CD4-positive, alpha-beta T cell treated with Interleukin-15 for 1 hour (primary cell): ENCODE measurements at regions not wholly inside any gene's neighbourhood (a gene's known extent, or its start where the extent isn't known, plus 50 kb on each side); places are given as distances from the start of the nearest gene placed in this dataset.
"Not testable (repeated sequence)": the region's sequence is repeated elsewhere in the genome, so short reads cannot be mapped to it uniquely, and the experiment has no call there.

Experiments
- DNase-seq: peaks from one replicate; pipeline ENCODE4 v3.0.0-alpha.2; 2020

GRCh38 chr2:44087036-44087713, 81.5 kb upstream of the PPM1B start:
- DNase-seq, result peak; percentile 79

GRCh38 chr2:44087714-44088092, 81.0 kb upstream of the PPM1B start:
- no peak for DNase-seq

GRCh38 chr2:44092519-44092918, 76.2 kb upstream of the PPM1B start:
- not testable (repeated sequence) for DNase-seq

- DNase-seq, result no peak
Measured at GRCh38 chr2:44093970-44094369, 74.7 kb upstream of the PPM1B start.

GRCh38 chr2:44097322-44097907, 71.3 kb upstream of the PPM1B start:
- no peak for DNase-seq

- no peak for DNase-seq
Measured at GRCh38 chr2:44098050-44098449, 70.6 kb upstream of the PPM1B start.

- DNase-seq, result no peak
Measured at GRCh38 chr2:44098891-44099290, 69.8 kb upstream of the PPM1B start.

GRCh38 chr2:44100351-44100750, 68.3 kb upstream of the PPM1B start:
- peak; percentile 58 for DNase-seq

GRCh38 chr2:44101246-44101645, 67.4 kb upstream of the PPM1B start:
- DNase-seq, result no peak

GRCh38 chr2:44102790-44103562, 65.7 kb upstream of the PPM1B start:
- no peak for DNase-seq

GRCh38 chr2:44103639-44104038, 65.0 kb upstream of the PPM1B start:
- no peak for DNase-seq

GRCh38 chr2:44104855-44105271, 63.8 kb upstream of the PPM1B start:
- DNase-seq, result no peak

GRCh38 chr2:44106509-44106908, 62.2 kb upstream of the PPM1B start:
- not testable (repeated sequence) for DNase-seq

GRCh38 chr2:44107086-44107740, 61.5 kb upstream of the PPM1B start:
- DNase-seq, result no peak

- no peak for DNase-seq
Measured at GRCh38 chr2:44107974-44108373, 60.7 kb upstream of the PPM1B start.

GRCh38 chr2:44109166-44109565, 59.5 kb upstream of the PPM1B start:
- DNase-seq, result no peak

- no peak for DNase-seq
Measured at GRCh38 chr2:44110444-44110843, 58.2 kb upstream of the PPM1B start.

GRCh38 chr2:44112096-44112495, 56.6 kb upstream of the PPM1B start:
- DNase-seq, result no peak

GRCh38 chr2:44116319-44116718, 52.4 kb upstream of the PPM1B start:
- no peak for DNase-seq

- DNase-seq, result no peak
Measured at GRCh38 chr2:44118257-44118656, 50.4 kb upstream of the PPM1B start.
